ENCODE measurements at regions not wholly inside any gene's neighbourhood (a gene's known extent, or its start where the extent isn't known, plus 50 kb on each side); places are given as distances from the start of the nearest gene placed in this dataset.

DNA sequence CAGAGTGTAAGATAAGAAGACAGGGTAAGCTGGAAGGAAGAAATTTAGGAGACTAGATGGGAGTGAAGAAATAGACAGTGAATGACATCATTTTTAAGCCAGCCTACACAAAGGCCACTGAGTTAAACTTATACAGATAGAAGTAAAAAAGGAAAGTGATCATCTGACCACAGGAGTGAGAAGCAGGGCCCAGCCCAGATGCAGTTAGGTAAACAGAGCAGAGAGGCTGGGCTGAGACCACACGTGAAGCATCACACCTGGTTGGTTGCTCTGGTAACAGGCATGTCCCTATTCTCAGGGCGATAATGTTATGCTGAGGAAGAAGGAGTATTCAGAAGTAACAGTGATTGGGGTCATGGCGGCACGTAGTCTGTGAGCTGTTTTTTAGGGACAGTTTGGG, 1079.4 kb downstream of the AACS start (continued):
- TF ChIP-seq STAT1 (conservative IDR thresholded peaks at IDR 0.05): no peak

GRCh38 chr12:126147321-126147720, 1082.1 kb downstream of the AACS start:
- DNase-seq (ENCODE audit: low read depth, low spot score) (no peak), ATAC-seq (no peak), FAIRE-seq (no peak)
- RAD21 ChIA-PET (ENCODE audit: unreplicated experiment): no interaction called here
- Histone ChIP-seq H3K4me1 (ENCODE audit: control insufficient read depth, insufficient read depth, low read length) (no peaks in the 10 kb centered on the region), H3K27me3 (replicated peaks in 1 of 2; ENCODE audit: control insufficient read depth in 2 of 2, insufficient read depth in 2 of 2, low read length in 1 of 2) (no peaks in the 10 kb centered on the region), H3K9ac (ENCODE audit: control insufficient read depth, insufficient read depth, low read length) (no peak overlapping the region), H3K79me2 (ENCODE audit: control insufficient read depth, insufficient read depth, low read length) (no peaks in the 10 kb centered on the region), H3K4me2 (ENCODE audit: control insufficient read depth, insufficient read depth) (no peak overlapping the region), H2AFZ (ENCODE audit: control insufficient read depth, low read depth, low read length) (no peak overlapping the region), H3K9me3 (replicated peaks; ENCODE audit: control insufficient read depth, insufficient read depth, low read length) (no peaks in the 10 kb centered on the region), H4K20me1 (ENCODE audit: control insufficient read depth, insufficient read depth) (no peaks in the 10 kb centered on the region), H3K4me3 (no peak overlapping the region), H3K36me3 (ENCODE audit: control insufficient read depth in 2 of 2, insufficient read depth in 2 of 2, low read length in 1 of 2) (no peaks in the 10 kb centered on the region), H3K27ac (ENCODE audit: control insufficient read depth, insufficient read depth) (no peak overlapping the region)
- TF ChIP-seq PAX8 (IDR thresholded peaks at IDR 0.05): no peak
- no peak for TF ChIP-seq SPI1 (IDR thresholded peaks at IDR 0.05; ENCODE audit: borderline replicate concordance, insufficient read depth, low read depth, low read length)
- no peak for TF ChIP-seq PRDM15 (CRISPR knock-in tag; IDR thresholded peaks at IDR 0.05)
- CTCF ChIA-PET: no interaction called here
- in situ Hi-C loops (cut with MboI) (no loop called here), intact Hi-C loops (cut with micrococcal nuclease; ENCODE audit: unreplicated experiment) (no loop called here)
- 0% methylated on average over 1 of the region's 1 CpG for WGBS (ENCODE audit: insufficient coverage, insufficient replicate concordance, low lambda C conversion rate, missing lambda C conversion rate)
- SMC1A ChIA-PET (ENCODE audit: uncharacterized antibody, unreplicated experiment): no interaction called here
- POLR2A ChIA-PET: no interaction called here
- no TSS peak for BruUV-seq (replicated peaks)
